ENCODE measurements at regions not wholly inside any gene's neighbourhood (a gene's known extent, or its start where the extent isn't known, plus 50 kb on each side); places are given as distances from the start of the nearest gene placed in this dataset.

DNA sequence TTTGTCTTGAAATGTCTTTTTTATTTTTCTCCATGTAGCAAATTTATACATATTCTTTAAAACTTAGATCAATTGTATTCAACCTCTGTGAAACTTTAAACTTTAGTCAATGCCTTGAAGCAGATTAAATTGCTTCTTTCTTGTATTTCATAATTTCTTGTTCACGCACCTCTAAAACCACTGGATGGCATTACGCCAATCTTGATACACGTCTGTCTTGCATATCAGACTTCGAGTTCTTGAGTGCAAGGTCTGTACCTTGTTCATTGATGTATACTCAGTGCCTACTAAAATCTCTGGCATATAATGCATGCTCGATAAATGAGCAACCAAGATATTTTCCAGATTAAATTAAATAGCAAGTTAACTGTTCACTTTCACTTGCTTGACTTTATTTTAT lies 236.8 kb downstream of the CASP12 start:
- TF ChIP-seq POLR2A (IDR thresholded peaks at IDR 0.05; ENCODE audit: low read length) (no peak), GATA1 (IDR thresholded peaks at IDR 0.05; ENCODE audit: low read depth, low read length) (no peak)
